WTC11 (cell line): ENCODE measurements at regions not wholly inside any gene's neighbourhood (a gene's known extent, or its start where the extent isn't known, plus 50 kb on each side); places are given as distances from the start of the nearest gene placed in this dataset.

Experiments used
- ATAC-seq: fragments of 200-7000 bp; cut with Tn5 transposase; 2 replicates; pipeline ENCODE4 v1.10.0; 2021; ENCODE audit warnings: mild to moderate bottlenecking, moderate library complexity
- CTCF ChIA-PET: fragments of 300-600 bp; sonication (Branson Sonifier 250); formaldehyde crosslinking; loops from one replicate; lab custom pipeline; 2021; ENCODE audit warnings: antibody characterized with exemption; lab: Charles Lee
- POLR2A ChIA-PET: fragments of 350-600 bp; sonication (Branson Sonifier 250); formaldehyde crosslinking; loops from one replicate; lab custom pipeline; 2021; ENCODE audit warnings: antibody characterized with exemption; lab: Charles Lee
- DNase-seq: peaks from one replicate; pipeline ENCODE4 v3.0.0; 2021; ENCODE audit warnings: low spot score
- H3K27ac Mint-ChIP-seq: 2 replicates; pipeline ENCODE4 v1.8.0; 2021; ENCODE audit warnings: mixed read lengths
- H3K27me3 Mint-ChIP-seq: 2 replicates; pipeline ENCODE4 v1.8.0; 2021; ENCODE audit warnings: low read depth, mild to moderate bottlenecking, moderate library complexity, mixed read lengths
- H3K36me3 Mint-ChIP-seq: 2 replicates; pipeline ENCODE4 v1.8.0; 2021; ENCODE audit warnings: mixed read lengths
- H3K4me1 Mint-ChIP-seq: 2 replicates; pipeline ENCODE4 v1.8.0; 2022; ENCODE audit warnings: mixed read lengths
- H3K4me3 Mint-ChIP-seq: 2 replicates; pipeline ENCODE4 v1.8.0; 2021; ENCODE audit warnings: mild to moderate bottlenecking, moderate library complexity, mixed read lengths
- H3K9me3 Mint-ChIP-seq: 2 replicates; pipeline ENCODE4 v1.8.0; 2021; ENCODE audit warnings: mixed read lengths
- E2F1 ChIP-seq: sonication (generic); formaldehyde crosslinking; IDR thresholded peaks from 2 replicates; pipeline ENCODE4 v1.8.0; 2022; ENCODE audit warnings: mild to moderate bottlenecking, missing genetic modification reagents
- E2F5 ChIP-seq: sonication (generic); formaldehyde crosslinking; IDR thresholded peaks from 2 replicates; pipeline ENCODE4 v1.8.1; 2022; ENCODE audit warnings: mild to moderate bottlenecking, moderate library complexity, missing genetic modification reagents
- FOXP1 ChIP-seq: sonication (generic); formaldehyde crosslinking; IDR thresholded peaks from 2 replicates; pipeline ENCODE4 v1.8.0; 2022; ENCODE audit warnings: missing genetic modification reagents, mild to moderate bottlenecking, moderate library complexity, borderline replicate concordance
- KAT7 ChIP-seq: sonication (generic); formaldehyde crosslinking; IDR thresholded peaks from 2 replicates; pipeline ENCODE4 v1.8.1; 2023; ENCODE audit warnings: missing genetic modification reagents, mild to moderate bottlenecking, borderline replicate concordance
- NFYB ChIP-seq: sonication (generic); formaldehyde crosslinking; conservative IDR thresholded peaks from 2 replicates; pipeline ENCODE4 v1.8.0; 2022; ENCODE audit warnings: low read depth, missing genetic modification reagents
- NR2C2 ChIP-seq: sonication (generic); formaldehyde crosslinking; IDR thresholded peaks from 2 replicates; pipeline ENCODE4 v1.8.0; 2022; ENCODE audit warnings: mild to moderate bottlenecking, missing genetic modification reagents
- PRRX2 ChIP-seq: fragments of 250-450 bp; sonication (Bioruptor Pico); IDR thresholded peaks from 2 replicates; pipeline ENCODE4 v1.8.0; 2021; ENCODE audit warnings: mild to moderate bottlenecking
- SMAD3 ChIP-seq: sonication (generic); formaldehyde crosslinking; IDR thresholded peaks from 2 replicates; pipeline ENCODE4 v1.8.0; 2022; ENCODE audit warnings: missing genetic modification reagents, mild to moderate bottlenecking, borderline replicate concordance
- ZBTB43 ChIP-seq: sonication (generic); formaldehyde crosslinking; IDR thresholded peaks from 2 replicates; pipeline ENCODE4 v1.8.1; 2023; ENCODE audit warnings: mild to moderate bottlenecking, missing genetic modification reagents
- ZNF232 ChIP-seq: sonication (generic); formaldehyde crosslinking; IDR thresholded peaks from 2 replicates; pipeline ENCODE4 v1.8.0; 2022; ENCODE audit warnings: mild to moderate bottlenecking, missing genetic modification reagents
- ZNF263 ChIP-seq: sonication (generic); formaldehyde crosslinking; IDR thresholded peaks from 2 replicates; pipeline ENCODE4 v1.8.1; 2022; ENCODE audit warnings: low read depth, mild to moderate bottlenecking, moderate library complexity, missing genetic modification reagents
- ZNF416 ChIP-seq: fragments of 250-450 bp; sonication (Bioruptor Pico); IDR thresholded peaks from 2 replicates; pipeline ENCODE4 v1.9.0; 2021; ENCODE audit warnings: mild to moderate bottlenecking, inconsistent platforms
- TF ChIP-seq, protein P1 (sequence below): sonication (generic); formaldehyde crosslinking; IDR thresholded peaks from 2 replicates; pipeline ENCODE4 v1.8.0; 2022; ENCODE audit warnings: missing genetic modification reagents
- TF ChIP-seq, protein P2 (sequence below): sonication (generic); formaldehyde crosslinking; IDR thresholded peaks from 2 replicates; pipeline ENCODE4 v1.8.1; 2023; ENCODE audit warnings: mild to moderate bottlenecking, missing genetic modification reagents
- TF ChIP-seq, protein P3 (sequence below): fragments of 200-600 bp; IDR thresholded peaks from 2 replicates; pipeline ENCODE4 v1.8.0; 2022; ENCODE audit warnings: antibody characterized with exemption
- TF ChIP-seq, protein P4 (sequence below): sonication (generic); formaldehyde crosslinking; IDR thresholded peaks from 2 replicates; pipeline ENCODE4 v1.8.0; 2022; ENCODE audit warnings: mild to moderate bottlenecking, missing genetic modification reagents

- TF ChIP-seq NR2C2 (no peak), ZNF416 (CRISPR knock-in tag) (no peak), SMAD3 (CRISPR knock-in tag) (no peak), E2F5 (CRISPR knock-in tag) (no peak), KAT7 (CRISPR knock-in tag) (no peak)
- TF ChIP-seq, protein P1, sequence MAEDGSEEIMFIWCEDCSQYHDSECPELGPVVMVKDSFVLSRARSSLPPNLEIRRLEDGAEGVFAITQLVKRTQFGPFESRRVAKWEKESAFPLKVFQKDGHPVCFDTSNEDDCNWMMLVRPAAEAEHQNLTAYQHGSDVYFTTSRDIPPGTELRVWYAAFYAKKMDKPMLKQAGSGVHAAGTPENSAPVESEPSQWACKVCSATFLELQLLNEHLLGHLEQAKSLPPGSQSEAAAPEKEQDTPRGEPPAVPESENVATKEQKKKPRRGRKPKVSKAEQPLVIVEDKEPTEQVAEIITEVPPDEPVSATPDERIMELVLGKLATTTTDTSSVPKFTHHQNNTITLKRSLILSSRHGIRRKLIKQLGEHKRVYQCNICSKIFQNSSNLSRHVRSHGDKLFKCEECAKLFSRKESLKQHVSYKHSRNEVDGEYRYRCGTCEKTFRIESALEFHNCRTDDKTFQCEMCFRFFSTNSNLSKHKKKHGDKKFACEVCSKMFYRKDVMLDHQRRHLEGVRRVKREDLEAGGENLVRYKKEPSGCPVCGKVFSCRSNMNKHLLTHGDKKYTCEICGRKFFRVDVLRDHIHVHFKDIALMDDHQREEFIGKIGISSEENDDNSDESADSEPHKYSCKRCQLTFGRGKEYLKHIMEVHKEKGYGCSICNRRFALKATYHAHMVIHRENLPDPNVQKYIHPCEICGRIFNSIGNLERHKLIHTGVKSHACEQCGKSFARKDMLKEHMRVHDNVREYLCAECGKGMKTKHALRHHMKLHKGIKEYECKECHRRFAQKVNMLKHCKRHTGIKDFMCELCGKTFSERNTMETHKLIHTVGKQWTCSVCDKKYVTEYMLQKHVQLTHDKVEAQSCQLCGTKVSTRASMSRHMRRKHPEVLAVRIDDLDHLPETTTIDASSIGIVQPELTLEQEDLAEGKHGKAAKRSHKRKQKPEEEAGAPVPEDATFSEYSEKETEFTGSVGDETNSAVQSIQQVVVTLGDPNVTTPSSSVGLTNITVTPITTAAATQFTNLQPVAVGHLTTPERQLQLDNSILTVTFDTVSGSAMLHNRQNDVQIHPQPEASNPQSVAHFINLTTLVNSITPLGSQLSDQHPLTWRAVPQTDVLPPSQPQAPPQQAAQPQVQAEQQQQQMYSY (CRISPR knock-in tag), result no peak
Measured at GRCh38 chr4:14066979-14067378, 439.5 kb upstream of the BOD1L1 start (continued).

GRCh38 chr4:14069886-14070285, 442.4 kb upstream of the BOD1L1 start:
- H3K4me1 Mint-ChIP-seq, result peaks cover 37% of the 10 kb centered on the region

DNA sequence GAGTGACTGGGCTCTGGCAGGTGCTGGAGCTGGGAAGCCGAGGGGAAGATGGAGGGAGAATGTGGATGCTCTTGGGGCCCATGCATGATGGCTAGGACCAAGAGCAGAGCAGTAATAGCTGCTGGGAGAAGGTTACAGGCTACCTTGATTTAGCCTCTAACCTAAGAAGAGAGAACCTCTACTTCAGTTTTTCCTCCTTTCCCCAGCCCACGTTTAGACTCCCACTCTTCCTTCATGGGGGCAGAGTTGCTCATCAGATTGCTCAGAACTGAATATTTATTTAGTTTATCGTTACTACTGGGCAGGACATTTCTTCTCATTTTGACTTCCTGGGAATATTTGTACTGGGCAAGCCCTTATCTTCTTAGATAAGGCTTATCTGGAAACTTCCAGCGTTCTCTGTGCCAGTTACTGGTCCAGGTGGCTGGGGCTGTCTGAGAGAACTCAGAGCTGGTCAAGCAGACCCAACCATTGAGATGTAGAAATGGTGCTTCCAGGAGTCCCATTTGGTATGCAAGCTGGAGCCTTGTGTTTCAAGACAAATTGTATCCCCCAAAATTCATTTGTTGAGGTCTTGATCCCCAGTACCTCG, 442.9 kb upstream of the BOD1L1 start:
- Mint-ChIP-seq H3K4me1 (peaks cover 32% of the 10 kb centered on the region), H3K27me3 (no peaks in the 10 kb centered on the region; the same call in 1 of the 2 replicates), H3K36me3 (peaks cover 23% of the 10 kb centered on the region), H3K4me3 (no peak overlapping the region), H3K27ac (no peak overlapping the region), H3K9me3 (peaks cover 39% of the 10 kb centered on the region)
- no peak for TF ChIP-seq NFYB (CRISPR knock-in tag)
- ChIA-PET POLR2A (no interaction called here), CTCF (no interaction called here)
- ATAC-seq (no peak), DNase-seq (no peak)

More at GRCh38 chr4:14069886-14070285, 442.4 kb upstream of the BOD1L1 start:
- Mint-ChIP-seq H3K36me3 (peaks cover 23% of the 10 kb centered on the region), H3K27ac (no peak overlapping the region), H3K9me3 (peaks cover 36% of the 10 kb centered on the region), H3K4me3 (no peak overlapping the region), H3K27me3 (no peaks in the 10 kb centered on the region; the same call in 1 of the 2 replicates)
- CTCF ChIA-PET, result no interaction called here
- DNase-seq (no peak), ATAC-seq (no peak)
- POLR2A ChIA-PET, result no interaction called here
- TF ChIP-seq ZBTB43 (CRISPR knock-in tag), result no peak
- TF ChIP-seq, protein P2, sequence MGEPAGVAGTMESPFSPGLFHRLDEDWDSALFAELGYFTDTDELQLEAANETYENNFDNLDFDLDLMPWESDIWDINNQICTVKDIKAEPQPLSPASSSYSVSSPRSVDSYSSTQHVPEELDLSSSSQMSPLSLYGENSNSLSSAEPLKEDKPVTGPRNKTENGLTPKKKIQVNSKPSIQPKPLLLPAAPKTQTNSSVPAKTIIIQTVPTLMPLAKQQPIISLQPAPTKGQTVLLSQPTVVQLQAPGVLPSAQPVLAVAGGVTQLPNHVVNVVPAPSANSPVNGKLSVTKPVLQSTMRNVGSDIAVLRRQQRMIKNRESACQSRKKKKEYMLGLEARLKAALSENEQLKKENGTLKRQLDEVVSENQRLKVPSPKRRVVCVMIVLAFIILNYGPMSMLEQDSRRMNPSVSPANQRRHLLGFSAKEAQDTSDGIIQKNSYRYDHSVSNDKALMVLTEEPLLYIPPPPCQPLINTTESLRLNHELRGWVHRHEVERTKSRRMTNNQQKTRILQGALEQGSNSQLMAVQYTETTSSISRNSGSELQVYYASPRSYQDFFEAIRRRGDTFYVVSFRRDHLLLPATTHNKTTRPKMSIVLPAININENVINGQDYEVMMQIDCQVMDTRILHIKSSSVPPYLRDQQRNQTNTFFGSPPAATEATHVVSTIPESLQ (CRISPR knock-in tag), result no peak
- no peak for TF ChIP-seq PRRX2 (CRISPR knock-in tag)

DNA sequence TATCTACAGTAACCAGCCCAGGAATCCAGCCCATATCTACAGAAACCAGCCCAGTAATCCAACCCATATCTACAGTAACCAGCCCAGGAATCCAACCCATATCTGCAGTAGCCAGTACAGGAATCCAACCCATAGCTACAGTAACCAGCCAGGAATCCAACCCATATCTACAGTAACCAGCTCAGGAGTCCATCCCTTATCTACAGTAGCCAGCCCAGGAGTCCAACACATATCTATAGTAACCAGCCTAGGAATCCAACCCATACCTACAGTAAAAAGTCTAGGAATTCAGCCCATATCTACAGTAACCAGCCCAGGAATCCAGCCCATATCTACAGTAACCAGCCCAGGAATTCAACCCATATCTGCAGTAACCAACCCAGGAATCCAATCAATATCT, 445.0 kb upstream of the BOD1L1 start:
- Mint-ChIP-seq H3K9me3 (peaks cover 46% of the 10 kb centered on the region), H3K4me3 (no peak overlapping the region), H3K4me1 (peaks cover 15% of the 10 kb centered on the region), H3K27me3 (no peaks in the 10 kb centered on the region; the same call in 1 of the 2 replicates), H3K27ac (no peak overlapping the region)
- ChIA-PET POLR2A (no interaction called here), CTCF (no interaction called here)
- ATAC-seq, result no peak
- DNase-seq, result no peak
- TF ChIP-seq E2F1 (CRISPR knock-in tag) (no peak), ZNF232 (CRISPR knock-in tag) (no peak), FOXP1 (no peak), ZNF263 (CRISPR knock-in tag) (no peak)
- TF ChIP-seq, protein P3, sequence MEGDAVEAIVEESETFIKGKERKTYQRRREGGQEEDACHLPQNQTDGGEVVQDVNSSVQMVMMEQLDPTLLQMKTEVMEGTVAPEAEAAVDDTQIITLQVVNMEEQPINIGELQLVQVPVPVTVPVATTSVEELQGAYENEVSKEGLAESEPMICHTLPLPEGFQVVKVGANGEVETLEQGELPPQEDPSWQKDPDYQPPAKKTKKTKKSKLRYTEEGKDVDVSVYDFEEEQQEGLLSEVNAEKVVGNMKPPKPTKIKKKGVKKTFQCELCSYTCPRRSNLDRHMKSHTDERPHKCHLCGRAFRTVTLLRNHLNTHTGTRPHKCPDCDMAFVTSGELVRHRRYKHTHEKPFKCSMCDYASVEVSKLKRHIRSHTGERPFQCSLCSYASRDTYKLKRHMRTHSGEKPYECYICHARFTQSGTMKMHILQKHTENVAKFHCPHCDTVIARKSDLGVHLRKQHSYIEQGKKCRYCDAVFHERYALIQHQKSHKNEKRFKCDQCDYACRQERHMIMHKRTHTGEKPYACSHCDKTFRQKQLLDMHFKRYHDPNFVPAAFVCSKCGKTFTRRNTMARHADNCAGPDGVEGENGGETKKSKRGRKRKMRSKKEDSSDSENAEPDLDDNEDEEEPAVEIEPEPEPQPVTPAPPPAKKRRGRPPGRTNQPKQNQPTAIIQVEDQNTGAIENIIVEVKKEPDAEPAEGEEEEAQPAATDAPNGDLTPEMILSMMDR, result no peak
- TF ChIP-seq, protein P4, sequence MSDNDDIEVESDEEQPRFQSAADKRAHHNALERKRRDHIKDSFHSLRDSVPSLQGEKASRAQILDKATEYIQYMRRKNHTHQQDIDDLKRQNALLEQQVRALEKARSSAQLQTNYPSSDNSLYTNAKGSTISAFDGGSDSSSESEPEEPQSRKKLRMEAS (CRISPR knock-in tag), result no peak
- TF ChIP-seq, all 79 proteins: peak for 0
- H3K36me3 Mint-ChIP-seq, result peaks cover 23% of the 10 kb centered on the region
